ENCODE measurements at regions not wholly inside any gene's neighbourhood (a gene's known extent, or its start where the extent isn't known, plus 50 kb on each side); places are given as distances from the start of the nearest gene placed in this dataset.

DNA sequence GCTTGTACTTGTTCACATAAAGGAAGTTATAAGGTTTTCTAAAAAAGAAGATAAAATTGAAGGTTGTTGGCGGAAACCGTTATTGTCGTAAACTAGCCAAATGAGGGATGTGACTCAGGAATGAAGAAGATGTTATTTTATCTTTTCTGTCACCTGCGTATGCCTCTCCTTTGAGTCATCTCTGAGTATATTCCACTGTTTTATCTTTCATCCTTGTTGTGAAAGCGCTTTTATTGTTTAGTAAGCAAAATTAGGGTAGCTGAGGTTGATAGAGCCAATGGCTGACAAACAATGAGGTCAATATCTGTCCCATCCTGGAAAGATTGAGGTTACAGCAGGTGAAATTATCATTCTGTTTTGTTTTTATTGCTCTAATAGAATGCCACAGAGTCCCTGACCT, 105.0 kb downstream of the TUSC1 start:
- no peak for DNase-seq (ENCODE audit: extremely low spot score, unreplicated experiment)
- no peak for TF ChIP-seq CTCF (IDR thresholded peaks at IDR 0.05)
- peaks cover 9% of the 10 kb centered on the region for H3K27me3 Mint-ChIP-seq (ENCODE audit: unreplicated experiment)
- no peaks in the 10 kb centered on the region for H3K36me3 Mint-ChIP-seq (ENCODE audit: unreplicated experiment)
- H3K4me1 Mint-ChIP-seq (ENCODE audit: unreplicated experiment), result no peaks in the 10 kb centered on the region
- H3K27ac Mint-ChIP-seq (ENCODE audit: unreplicated experiment), result no peak overlapping the region
- H3K4me3 Mint-ChIP-seq (ENCODE audit: unreplicated experiment), result no peak overlapping the region
- H3K9me3 Mint-ChIP-seq (ENCODE audit: unreplicated experiment), result no peaks in the 10 kb centered on the region

- no peak overlapping the region for H3K27ac Mint-ChIP-seq (ENCODE audit: unreplicated experiment)
- H3K4me3 Mint-ChIP-seq (ENCODE audit: unreplicated experiment), result no peak overlapping the region
- no peaks in the 10 kb centered on the region for H3K36me3 Mint-ChIP-seq (ENCODE audit: unreplicated experiment)
- no peak for DNase-seq (ENCODE audit: extremely low spot score, unreplicated experiment)
- TF ChIP-seq CTCF (IDR thresholded peaks at IDR 0.05), result no peak
- H3K27me3 Mint-ChIP-seq (ENCODE audit: unreplicated experiment), result peaks cover 4% of the 10 kb centered on the region
- H3K9me3 Mint-ChIP-seq (ENCODE audit: unreplicated experiment), result no peaks in the 10 kb centered on the region
- no peaks in the 10 kb centered on the region for H3K4me1 Mint-ChIP-seq (ENCODE audit: unreplicated experiment)
Measured at GRCh38 chr9:25571491-25571890, 106.8 kb downstream of the TUSC1 start.

GRCh38 chr9:25570802-25571201, 107.4 kb downstream of the TUSC1 start:
- DNase-seq (ENCODE audit: extremely low spot score, unreplicated experiment), result no peak
- no peaks in the 10 kb centered on the region for H3K36me3 Mint-ChIP-seq (ENCODE audit: unreplicated experiment)
- no peaks in the 10 kb centered on the region for H3K9me3 Mint-ChIP-seq (ENCODE audit: unreplicated experiment)
- H3K27me3 Mint-ChIP-seq (ENCODE audit: unreplicated experiment), result peaks cover 4% of the 10 kb centered on the region
- H3K27ac Mint-ChIP-seq (ENCODE audit: unreplicated experiment), result no peak overlapping the region
- H3K4me1 Mint-ChIP-seq (ENCODE audit: unreplicated experiment), result no peaks in the 10 kb centered on the region
- H3K4me3 Mint-ChIP-seq (ENCODE audit: unreplicated experiment), result no peak overlapping the region
- no peak for TF ChIP-seq CTCF (IDR thresholded peaks at IDR 0.05)

GRCh38 chr9:25562101-25562500, 116.1 kb downstream of the TUSC1 start:
- no peak overlapping the region for H3K27ac Mint-ChIP-seq (ENCODE audit: unreplicated experiment)
- no peaks in the 10 kb centered on the region for H3K4me1 Mint-ChIP-seq (ENCODE audit: unreplicated experiment)
- no peaks in the 10 kb centered on the region for H3K36me3 Mint-ChIP-seq (ENCODE audit: unreplicated experiment)
- no peak for DNase-seq (ENCODE audit: extremely low spot score, unreplicated experiment)
- TF ChIP-seq CTCF (IDR thresholded peaks at IDR 0.05), result no peak
- peaks cover 1% of the 10 kb centered on the region for H3K27me3 Mint-ChIP-seq (ENCODE audit: unreplicated experiment)
- no peaks in the 10 kb centered on the region for H3K9me3 Mint-ChIP-seq (ENCODE audit: unreplicated experiment)
- no peak overlapping the region for H3K4me3 Mint-ChIP-seq (ENCODE audit: unreplicated experiment)

DNA sequence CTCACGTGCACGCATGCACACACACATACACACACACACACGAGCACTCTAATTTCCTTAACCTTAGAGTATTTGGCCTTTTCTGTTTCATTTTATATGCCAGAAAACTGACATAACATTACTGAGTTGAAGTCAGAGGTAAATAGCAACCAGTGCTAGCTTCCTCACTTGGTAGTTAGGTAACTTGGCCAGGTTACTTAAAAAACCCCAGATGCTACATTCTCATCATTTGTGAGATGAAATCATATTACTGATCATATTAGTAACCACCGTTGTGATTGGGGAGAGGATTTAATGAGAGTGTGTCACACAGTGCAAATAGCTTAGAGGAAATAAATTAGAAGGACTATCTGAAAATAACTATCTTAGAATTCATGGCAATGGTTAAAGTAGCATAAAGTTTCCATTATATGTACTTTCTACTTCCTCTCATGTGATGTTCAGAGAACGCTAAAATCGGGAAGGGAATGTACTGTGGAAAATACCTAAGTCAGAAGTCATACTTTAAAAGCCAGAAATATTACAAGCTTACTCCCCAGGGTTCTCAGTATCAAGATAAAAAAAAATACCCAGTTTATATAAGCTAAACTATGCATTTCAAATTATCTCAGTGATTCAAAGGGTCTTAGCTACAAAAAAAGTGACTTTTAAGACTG, 120.5 kb downstream of the TUSC1 start:
- Mint-ChIP-seq H3K4me3 (ENCODE audit: unreplicated experiment) (no peak overlapping the region), H3K4me1 (ENCODE audit: unreplicated experiment) (no peaks in the 10 kb centered on the region)

More for the DNA sequence above, 120.5 kb downstream of the TUSC1 start:
- Mint-ChIP-seq H3K27me3 (ENCODE audit: unreplicated experiment) (peaks cover 5% of the 10 kb centered on the region), H3K9me3 (ENCODE audit: unreplicated experiment) (no peaks in the 10 kb centered on the region), H3K36me3 (ENCODE audit: unreplicated experiment) (no peaks in the 10 kb centered on the region), H3K27ac (ENCODE audit: unreplicated experiment) (no peak overlapping the region)
- no peak for DNase-seq (ENCODE audit: extremely low spot score, unreplicated experiment)
- TF ChIP-seq CTCF (IDR thresholded peaks at IDR 0.05), result no peak

Data from osteocyte (in vitro differentiated cells).